Peyer's patch (tissue), 4 donors: ENCODE measurements at regions not wholly inside any gene's neighbourhood (a gene's known extent, or its start where the extent isn't known, plus 50 kb on each side); places are given as distances from the start of the nearest gene placed in this dataset.

Experiments
- DNase-seq, 3 donors: peaks; one replicate each; pipeline ENCODE4 v3.0.0-alpha.2; 2017 to 2019
- H3K27ac ChIP-seq, 4 donors: fragments of 200-600 bp; sonication (generic); one replicate each; pipeline ENCODE4 v1.5.1; 2016 to 2019
- H3K27me3 ChIP-seq, 2 donors: fragments of 200-600 bp; sonication (generic); one replicate each; pipeline ENCODE4 v1.5.1; 2019
- H3K36me3 ChIP-seq, 3 donors: fragments of 200-600 bp; sonication (generic); one replicate each; pipeline ENCODE4 v1.5.1; 2016 to 2019
- H3K4me1 ChIP-seq, 4 donors: fragments of 200-600 bp; sonication (generic); one replicate each; pipeline ENCODE4 v1.5.1; 2016 to 2019
- H3K4me3 ChIP-seq, 4 donors: fragments of 200-600 bp; sonication (generic); 1 replicate in 3 of 4; 2 replicates in 1 of 4; pipeline ENCODE4 v1.5.1; 2016 to 2019; ENCODE audit warnings: mild to moderate bottlenecking in 1 of 4
- H3K9me3 ChIP-seq, 4 donors: fragments of 200-600 bp; sonication (generic); one replicate each; pipeline ENCODE4 v1.5.1; 2016 to 2019; ENCODE audit warnings: mild to moderate bottlenecking in 1 of 4
- CTCF ChIP-seq, 6 experiments: fragments of 450-650 bp in 4 of 6; fragments of 200-600 bp in 2 of 6; sonication (generic) in 1 of 6; IDR thresholded peaks; one replicate each; pipeline ENCODE4 v1.5.1; 2017 to 2019; ENCODE audit warnings: antibody characterized with exemption in 6 of 6, mild to moderate bottlenecking in 3 of 6, moderate library complexity in 1 of 6
- POLR2A ChIP-seq, 2 donors: fragments of 450-650 bp; IDR thresholded peaks; one replicate each; pipeline ENCODE4 v1.5.1; 2017; ENCODE audit warnings: antibody characterized with exemption in 2 of 2, mild to moderate bottlenecking in 2 of 2, moderate library complexity in 2 of 2

- Histone ChIP-seq H3K9me3 (no peaks in the 10 kb centered on the region), H3K36me3 (no peaks in the 10 kb centered on the region), H3K4me3 (no peak overlapping the region), H3K4me1 (no peaks in the 10 kb centered on the region), H3K27me3 (no peaks in the 10 kb centered on the region), H3K27ac (no peak overlapping the region)
- TF ChIP-seq CTCF (IDR thresholded peaks at IDR 0.05) (peak in 1 of 6 experiments; percentile 6), POLR2A (IDR thresholded peaks at IDR 0.05) (no peak)
- DNase-seq, result no peak
These were observed 428.8 kb upstream of the C2CD4B start for GRCh38 chr15:62593681-62594399.

GRCh38 chr15:62598217-62598616 lies 433.1 kb upstream of the C2CD4B start:
- no peaks in the 10 kb centered on the region for H3K27me3 ChIP-seq
- H3K36me3 ChIP-seq, result no peaks in the 10 kb centered on the region
- no peak for DNase-seq
- H3K9me3 ChIP-seq, result no peaks in the 10 kb centered on the region
- TF ChIP-seq POLR2A (IDR thresholded peaks at IDR 0.05) (no peak), CTCF (IDR thresholded peaks at IDR 0.05) (no peak)
- no peaks in the 10 kb centered on the region for H3K4me1 ChIP-seq
- H3K4me3 ChIP-seq, result no peak overlapping the region
- no peak overlapping the region for H3K27ac ChIP-seq

- no peaks in the 10 kb centered on the region for H3K4me1 ChIP-seq
- DNase-seq, result no peak
- H3K27me3 ChIP-seq, result no peaks in the 10 kb centered on the region
- H3K4me3 ChIP-seq, result no peak overlapping the region
- H3K36me3 ChIP-seq, result no peaks in the 10 kb centered on the region
- no peak for TF ChIP-seq POLR2A (IDR thresholded peaks at IDR 0.05)
- no peak for TF ChIP-seq CTCF (IDR thresholded peaks at IDR 0.05)
- no peak overlapping the region for H3K27ac ChIP-seq
- no peaks in the 10 kb centered on the region for H3K9me3 ChIP-seq
These were observed 435.0 kb upstream of the C2CD4B start for GRCh38 chr15:62599791-62600777.

DNA sequence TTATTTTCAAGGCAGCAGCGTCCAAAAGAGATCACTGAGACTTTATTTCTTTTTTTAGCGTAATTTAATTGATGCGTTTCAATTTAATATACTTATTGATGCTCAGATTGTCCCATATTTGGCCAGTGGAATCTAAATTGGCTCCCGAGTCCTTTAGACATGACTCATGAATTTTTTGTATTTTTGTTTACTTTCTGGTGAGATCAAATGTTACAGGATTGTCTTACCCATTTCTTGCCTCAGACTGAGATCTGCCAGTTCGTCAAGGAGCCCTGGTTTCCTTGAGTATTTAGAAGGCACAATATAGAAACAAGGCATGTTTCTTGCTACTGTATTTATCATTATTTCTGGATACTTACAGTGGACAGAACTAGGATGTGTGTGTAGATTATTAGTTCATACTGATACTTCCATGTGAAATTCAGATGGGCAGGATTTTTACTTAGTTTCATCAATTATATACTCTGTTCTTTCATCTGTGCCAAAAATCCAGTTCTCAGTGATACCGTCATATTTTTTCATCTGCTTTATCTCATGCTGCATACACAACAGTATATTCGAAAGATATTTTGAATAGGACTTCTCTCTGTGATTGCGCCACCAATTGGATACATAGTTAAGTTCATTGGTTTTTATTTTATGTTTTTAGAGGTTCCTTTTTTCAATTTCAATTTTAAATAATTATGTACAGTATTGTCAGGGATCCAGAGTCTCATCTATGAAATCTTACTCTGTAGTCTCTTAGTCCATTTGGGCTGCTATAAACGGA lies 436.9 kb upstream of the C2CD4B start:
- H3K4me1 ChIP-seq, result no peaks in the 10 kb centered on the region
- H3K36me3 ChIP-seq, result no peaks in the 10 kb centered on the region
- no peak for DNase-seq
- no peaks in the 10 kb centered on the region for H3K27me3 ChIP-seq
- no peak overlapping the region for H3K27ac ChIP-seq
- H3K9me3 ChIP-seq, result no peaks in the 10 kb centered on the region
- no peak for TF ChIP-seq POLR2A (IDR thresholded peaks at IDR 0.05)
- TF ChIP-seq CTCF (IDR thresholded peaks at IDR 0.05), result no peak
- no peak overlapping the region for H3K4me3 ChIP-seq

DNA sequence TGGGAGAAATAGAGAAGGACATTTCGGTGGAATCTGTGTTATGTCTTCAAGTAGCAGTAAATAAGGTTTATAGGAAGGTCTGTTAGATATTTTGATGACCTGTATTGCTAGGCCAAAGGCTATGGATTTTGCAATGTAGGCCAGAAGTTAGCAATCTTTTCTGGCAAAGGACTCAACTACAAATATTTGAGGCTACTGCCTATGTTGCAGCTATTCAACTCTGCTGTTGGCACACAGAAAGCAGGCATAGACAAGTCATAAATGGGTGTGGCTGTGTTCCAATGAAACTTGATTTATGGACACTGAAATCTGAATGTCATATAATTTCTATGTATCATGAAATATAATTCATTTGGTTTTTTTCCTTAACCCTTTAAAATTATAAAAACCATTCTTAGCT lies 438.7 kb upstream of the C2CD4B start:
- DNase-seq, result no peak
- Histone ChIP-seq H3K4me3 (no peak overlapping the region), H3K9me3 (no peaks in the 10 kb centered on the region), H3K27ac (peak overlapping the region in 1 of 4 donors; percentile 35), H3K36me3 (no peaks in the 10 kb centered on the region), H3K27me3 (no peaks in the 10 kb centered on the region), H3K4me1 (no peaks in the 10 kb centered on the region)
- TF ChIP-seq POLR2A (IDR thresholded peaks at IDR 0.05) (no peak), CTCF (IDR thresholded peaks at IDR 0.05) (no peak)
